H1 (cell line): ENCODE measurements at regions not wholly inside any gene's neighbourhood (a gene's known extent, or its start where the extent isn't known, plus 50 kb on each side); places are given as distances from the start of the nearest gene placed in this dataset.

ENCODE experiments used
- ATF3 ChIP-seq: IDR thresholded peaks from 2 replicates; pipeline ENCODE4 v1.6.1; 2011; ENCODE audit warnings: low read depth, mild to moderate bottlenecking, low read length; ENCODE audit not compliant: insufficient read depth

GRCh38 chr2:176589287-176589686 is 320.0 kb downstream of the MTX2 start (continued):
- no peak for TF ChIP-seq ATF3
